HEK293 (cell line): ENCODE measurements at regions not wholly inside any gene's neighbourhood (a gene's known extent, or its start where the extent isn't known, plus 50 kb on each side); places are given as distances from the start of the nearest gene placed in this dataset.

Experiments used
- CTCF ChIP-seq: fragments of 450-650 bp; formaldehyde crosslinking; IDR thresholded peaks from 2 replicates; pipeline ENCODE4 v1.5.1; 2016; ENCODE audit warnings: missing biosample characterization, missing genetic modification characterization
- GLI4 ChIP-seq: fragments of 450-650 bp; formaldehyde crosslinking; IDR thresholded peaks from 2 replicates; pipeline ENCODE4 v1.5.1; 2016; ENCODE audit warnings: missing biosample characterization, missing genetic modification characterization
- ZBTB7A ChIP-seq: fragments of 450-650 bp; formaldehyde crosslinking; IDR thresholded peaks from 2 replicates; pipeline ENCODE4 v1.5.1; 2016; ENCODE audit warnings: low read depth, missing biosample characterization, missing genetic modification characterization
- ZNF114 ChIP-seq: fragments of 450-650 bp; formaldehyde crosslinking; IDR thresholded peaks from 2 replicates; pipeline ENCODE4 v1.5.0; 2017; ENCODE audit warnings: missing biosample characterization, missing genetic modification characterization
- ZNF23 ChIP-seq: fragments of 450-650 bp; formaldehyde crosslinking; IDR thresholded peaks from 2 replicates; pipeline ENCODE4 v1.5.1; 2016; ENCODE audit warnings: missing biosample characterization, missing genetic modification characterization, borderline replicate concordance
- ZNF239 ChIP-seq: fragments of 450-650 bp; formaldehyde crosslinking; IDR thresholded peaks from 2 replicates; pipeline ENCODE4 v1.5.1; 2016; ENCODE audit warnings: missing biosample characterization, missing genetic modification characterization
- ZNF280D ChIP-seq: fragments of 450-650 bp; formaldehyde crosslinking; IDR thresholded peaks from 2 replicates; pipeline ENCODE4 v1.5.1; 2016; ENCODE audit warnings: missing biosample characterization, missing genetic modification characterization
- ZNF629 ChIP-seq: fragments of 450-650 bp; formaldehyde crosslinking; IDR thresholded peaks from 2 replicates; pipeline ENCODE4 v1.5.1; 2017; ENCODE audit warnings: missing biosample characterization, missing genetic modification characterization
- ZNF776 ChIP-seq: fragments of 450-650 bp; formaldehyde crosslinking; IDR thresholded peaks from 2 replicates; pipeline ENCODE4 v1.5.0; 2017; ENCODE audit warnings: missing biosample characterization, missing genetic modification characterization, borderline replicate concordance
- ZNF837 ChIP-seq: fragments of 450-650 bp; formaldehyde crosslinking; IDR thresholded peaks from 2 replicates; pipeline ENCODE4 v1.5.1; 2016; ENCODE audit warnings: missing biosample characterization, missing genetic modification characterization

GRCh38 chr7:50145226-50145625 lies 52.2 kb upstream of the ZPBP start:
- no peak for TF ChIP-seq ZNF629 (tag by site-specific recombination)
- TF ChIP-seq ZNF23 (tag by site-specific recombination) = no peak
- no peak for TF ChIP-seq CTCF
- no peak for TF ChIP-seq ZNF837 (tag by site-specific recombination)
- no peak for TF ChIP-seq GLI4 (tag by site-specific recombination)
- no peak for TF ChIP-seq ZNF239 (tag by site-specific recombination)
- TF ChIP-seq ZNF114 (tag by site-specific recombination) = no peak
- no peak for TF ChIP-seq ZBTB7A
- TF ChIP-seq ZNF280D (tag by site-specific recombination) = no peak
- TF ChIP-seq ZNF776 (tag by site-specific recombination) = no peak
